Tibial nerve (tissue), 4 donors: ENCODE measurements at regions not wholly inside any gene's neighbourhood (a gene's known extent, or its start where the extent isn't known, plus 50 kb on each side); places are given as distances from the start of the nearest gene placed in this dataset.

Experiments
- EP300 ChIP-seq, 2 donors: sonication (generic); formaldehyde crosslinking; IDR thresholded peaks; one replicate each; pipeline ENCODE4 v1.6.1; 2017; ENCODE audit warnings: antibody characterized with exemption in 2 of 2, mild to moderate bottlenecking in 1 of 2
- TF ChIP-seq, protein P1 (sequence below), 5 experiments: fragments of 200-600 bp in 3 of 5; fragments of 450-650 bp in 2 of 5; sonication (generic) in 3 of 5; IDR thresholded peaks; one replicate each; pipeline ENCODE4 v1.5.1; 2016 to 2019; ENCODE audit warnings: antibody characterized with exemption in 5 of 5, mild to moderate bottlenecking in 3 of 5, moderate library complexity in 2 of 5

DNA sequence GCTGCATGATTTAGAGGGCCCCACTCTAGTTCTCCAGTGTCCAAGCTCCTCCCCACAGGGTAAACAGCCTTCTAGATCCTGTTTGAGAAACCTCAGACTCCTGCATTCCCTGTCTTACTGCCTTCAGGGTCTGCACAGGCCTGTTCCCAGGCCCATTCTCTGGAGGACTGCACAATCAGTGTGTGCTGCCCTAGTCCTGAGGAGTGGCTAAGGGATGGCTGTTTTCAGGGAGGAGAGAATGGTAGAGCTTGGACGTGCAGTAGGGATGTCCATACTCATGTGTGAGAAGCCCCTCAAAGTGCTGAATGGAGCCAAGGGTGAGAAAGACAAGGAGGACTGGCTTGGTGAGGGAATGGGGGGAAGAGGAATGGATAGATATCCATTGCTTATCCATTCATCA lies 103.8 kb upstream of the CCDC90B start:
- TF ChIP-seq, protein P1, sequence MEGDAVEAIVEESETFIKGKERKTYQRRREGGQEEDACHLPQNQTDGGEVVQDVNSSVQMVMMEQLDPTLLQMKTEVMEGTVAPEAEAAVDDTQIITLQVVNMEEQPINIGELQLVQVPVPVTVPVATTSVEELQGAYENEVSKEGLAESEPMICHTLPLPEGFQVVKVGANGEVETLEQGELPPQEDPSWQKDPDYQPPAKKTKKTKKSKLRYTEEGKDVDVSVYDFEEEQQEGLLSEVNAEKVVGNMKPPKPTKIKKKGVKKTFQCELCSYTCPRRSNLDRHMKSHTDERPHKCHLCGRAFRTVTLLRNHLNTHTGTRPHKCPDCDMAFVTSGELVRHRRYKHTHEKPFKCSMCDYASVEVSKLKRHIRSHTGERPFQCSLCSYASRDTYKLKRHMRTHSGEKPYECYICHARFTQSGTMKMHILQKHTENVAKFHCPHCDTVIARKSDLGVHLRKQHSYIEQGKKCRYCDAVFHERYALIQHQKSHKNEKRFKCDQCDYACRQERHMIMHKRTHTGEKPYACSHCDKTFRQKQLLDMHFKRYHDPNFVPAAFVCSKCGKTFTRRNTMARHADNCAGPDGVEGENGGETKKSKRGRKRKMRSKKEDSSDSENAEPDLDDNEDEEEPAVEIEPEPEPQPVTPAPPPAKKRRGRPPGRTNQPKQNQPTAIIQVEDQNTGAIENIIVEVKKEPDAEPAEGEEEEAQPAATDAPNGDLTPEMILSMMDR (IDR thresholded peaks at IDR 0.05), result no peak
- TF ChIP-seq EP300 (IDR thresholded peaks at IDR 0.05), result no peak
